MV-4-11 (cell line): ENCODE measurements at regions not wholly inside any gene's neighbourhood (a gene's known extent, or its start where the extent isn't known, plus 50 kb on each side); places are given as distances from the start of the nearest gene placed in this dataset.

Source experiments
- DNase-seq: peaks from one replicate; lab custom pipeline; 2025; lab: John Stamatoyannopoulos, UW

- no peak for DNase-seq
These were observed 1152.3 kb upstream of the GJE1 start for GRCh38 chr6:140980265-140980887.

GRCh38 chr6:140979642-140980091 is 1153.1 kb upstream of the GJE1 start:
- DNase-seq, result no peak

- DNase-seq, result no peak
These were observed 1155.3 kb upstream of the GJE1 start for GRCh38 chr6:140977403-140977802.

- DNase-seq, result no peak
These were observed 1155.9 kb upstream of the GJE1 start for GRCh38 chr6:140976806-140977205.

- DNase-seq, result no peak
These were observed 1162.2 kb upstream of the GJE1 start for GRCh38 chr6:140970485-140970884.

- DNase-seq, result no peak
These were observed 1164.7 kb upstream of the GJE1 start for GRCh38 chr6:140968062-140968461.

- DNase-seq, result no peak
These were observed 1166.0 kb upstream of the GJE1 start for GRCh38 chr6:140966676-140967075.

- DNase-seq, result no peak
These were observed 1172.2 kb upstream of the GJE1 start for GRCh38 chr6:140960566-140960965.

- DNase-seq, result no peak
These were observed 1175.3 kb upstream of the GJE1 start for GRCh38 chr6:140957386-140957785.

- no peak for DNase-seq
These were observed 1176.0 kb upstream of the GJE1 start for GRCh38 chr6:140956571-140957369.

- DNase-seq, result no peak
These were observed 1192.3 kb upstream of the GJE1 start for GRCh38 chr6:140940251-140940925.

GRCh38 chr6:140932909-140933308 is 1199.8 kb upstream of the GJE1 start:
- no peak for DNase-seq

- no peak for DNase-seq
These were observed 1201.1 kb upstream of the GJE1 start for GRCh38 chr6:140931581-140931980.

- no peak for DNase-seq
These were observed 1203.6 kb upstream of the GJE1 start for GRCh38 chr6:140929121-140929520.

- DNase-seq, result no peak
These were observed 1209.7 kb upstream of the GJE1 start for GRCh38 chr6:140923048-140923447.

- DNase-seq, result peak; percentile 61
These were observed 1211.1 kb upstream of the GJE1 start for GRCh38 chr6:140921366-140922226.

- DNase-seq, result no peak
These were observed 1214.8 kb upstream of the GJE1 start for GRCh38 chr6:140917911-140918310.

GRCh38 chr6:140915551-140915950 is 1217.2 kb upstream of the GJE1 start:
- no peak for DNase-seq

- no peak for DNase-seq
These were observed 1217.6 kb upstream of the GJE1 start for GRCh38 chr6:140915103-140915502.

- DNase-seq, result no peak
These were observed 1220.0 kb upstream of the GJE1 start for GRCh38 chr6:140912686-140913085.

GRCh38 chr6:140909625-140910024 is 1223.1 kb upstream of the GJE1 start:
- no peak for DNase-seq

- no peak for DNase-seq
These were observed 1223.6 kb upstream of the GJE1 start for GRCh38 chr6:140909156-140909555.
